Keratinocyte (primary cell): ENCODE measurements at regions not wholly inside any gene's neighbourhood (a gene's known extent, or its start where the extent isn't known, plus 50 kb on each side); places are given as distances from the start of the nearest gene placed in this dataset.

Experiments
- DNase-seq: peaks from one replicate; pipeline ENCODE4 v3.0.0-alpha.2; 2011; ENCODE audit warnings: low read depth, missing footprints, low spot score
- FAIRE-seq: peaks from 2 replicates; lab custom pipeline; 2011; peaks lifted over from hg19 to GRCh38; lab: Jason Lieb, UNC
- H2AFZ ChIP-seq: 2 replicates; pipeline ENCODE4 v1.6.0; 2012; ENCODE audit warnings: low read length, control low read depth, inconsistent platforms; ENCODE audit not compliant: control insufficient read depth
- H3K27ac ChIP-seq: 2 replicates; pipeline ENCODE4 v1.5.1; 2011; ENCODE audit warnings: low read length; ENCODE audit not compliant: control insufficient read depth, insufficient read depth
- H3K27me3 ChIP-seq: 3 replicates; pipeline ENCODE4 v1.6.0; 2011; ENCODE audit warnings: low read length; ENCODE audit not compliant: control insufficient read depth, insufficient read depth; ENCODE audit errors: extremely low read depth
- H3K36me3 ChIP-seq, 2 experiments: 2 replicates in 1 of 2; 3 replicates in 1 of 2; pipeline ENCODE4 v1.5.1; 2011; ENCODE audit warnings: low read length in 2 of 2, mild to moderate bottlenecking in 1 of 2; ENCODE audit not compliant: control insufficient read depth in 2 of 2, insufficient read depth in 2 of 2; ENCODE audit errors: extremely low read depth in 1 of 2
- H3K4me1 ChIP-seq: 3 replicates; pipeline ENCODE4 v1.5.1; 2011; ENCODE audit warnings: low read length; ENCODE audit not compliant: control insufficient read depth, insufficient read depth; ENCODE audit errors: extremely low read depth
- H3K4me2 ChIP-seq: 3 replicates; pipeline ENCODE4 v1.6.0; 2011; ENCODE audit warnings: low read depth, low read length; ENCODE audit not compliant: control insufficient read depth, insufficient read depth; ENCODE audit errors: extremely low read depth
- H3K4me3 ChIP-seq, 3 experiments: fragments of 200-600 bp in 1 of 3; sonication (generic) in 1 of 3; 2 replicates in 2 of 3; 3 replicates in 1 of 3; pipeline ENCODE4 v1.5.1; 2011 to 2016; ENCODE audit warnings: low read length in 3 of 3, mild to moderate bottlenecking in 3 of 3, control low read depth in 2 of 3, inconsistent platforms in 1 of 3, low read depth in 1 of 3, mixed read lengths in 1 of 3, mixed run types in 1 of 3, moderate library complexity in 1 of 3; ENCODE audit not compliant: control insufficient read depth in 2 of 3, insufficient read depth in 2 of 3; ENCODE audit errors: extremely low read depth in 1 of 3
- H3K79me2 ChIP-seq: 2 replicates; pipeline ENCODE4 v1.6.0; 2012; ENCODE audit warnings: low read length; ENCODE audit not compliant: control insufficient read depth, insufficient read depth
- H3K9ac ChIP-seq: 3 replicates; pipeline ENCODE4 v1.6.0; 2011; ENCODE audit warnings: low read length; ENCODE audit not compliant: control insufficient read depth, insufficient read depth; ENCODE audit errors: extremely low read depth
- H3K9me1 ChIP-seq: 3 replicates; pipeline ENCODE4 v1.6.0; 2011; ENCODE audit warnings: low read length; ENCODE audit not compliant: control insufficient read depth, insufficient read depth; ENCODE audit errors: extremely low read depth
- H3K9me3 ChIP-seq: 2 replicates; pipeline ENCODE4 v1.5.1; 2012; ENCODE audit warnings: low read depth, low read length; ENCODE audit not compliant: control insufficient read depth
- H4K20me1 ChIP-seq: 3 replicates; pipeline ENCODE4 v1.6.0; 2011; ENCODE audit warnings: low read length; ENCODE audit not compliant: control insufficient read depth, insufficient read depth; ENCODE audit errors: extremely low read depth
- EZH2 ChIP-seq: IDR thresholded peaks from one replicate; pipeline ENCODE4 v1.6.1; 2012; ENCODE audit warnings: inconsistent platforms, mild to moderate bottlenecking, low read length, moderate library complexity
- dilution Hi-C: fragments of 300-500 bp; cut with MboI; formaldehyde crosslinking; loops from one replicate; pipeline ENCODE4 v1.7.0; 2020; ENCODE audit warnings: low sequenced_read_pairs; ENCODE audit not compliant: extremely low pct_ligation_motif_present
- TF ChIP-seq, protein P1 (sequence below), 3 experiments: IDR thresholded peaks in 1 of 3; conservative IDR thresholded peaks in 1 of 3; optimal IDR thresholded peaks in 1 of 3; 2 replicates in 2 of 3; 3 replicates in 1 of 3; pipeline versions ENCODE3 to v1.5.1; 2011; ENCODE audit warnings: low read length in 3 of 3, mild to moderate bottlenecking in 3 of 3, moderate library complexity in 2 of 3, control low read depth in 1 of 3, inconsistent platforms in 1 of 3; ENCODE audit not compliant: insufficient read depth in 2 of 3; ENCODE audit errors: extremely low read depth in 1 of 3

DNA sequence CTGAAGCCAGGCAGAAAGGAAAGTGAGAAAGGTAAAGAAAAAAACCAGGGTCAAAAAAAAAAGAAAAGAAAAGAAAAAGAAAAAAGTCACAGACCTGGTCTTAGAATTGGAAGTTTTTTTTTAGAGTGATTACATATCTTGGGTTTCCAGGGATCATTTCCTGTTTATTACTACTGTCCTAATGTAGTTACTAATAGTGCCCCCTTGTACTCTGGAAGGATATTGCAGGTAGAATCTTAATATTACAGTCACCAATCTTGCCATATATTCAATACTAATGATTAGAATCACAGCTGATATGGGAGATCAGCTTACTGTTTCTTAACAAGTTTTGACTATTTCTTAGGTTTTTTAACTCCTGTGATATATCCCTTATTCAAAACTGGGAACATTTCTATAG is 543.2 kb upstream of the CDH6 start:
- Histone ChIP-seq H3K4me3 (no peak overlapping the region), H3K9me1 (no peaks in the 10 kb centered on the region), H3K4me1 (no peaks in the 10 kb centered on the region), H3K9ac (no peak overlapping the region), H2AFZ (no peak overlapping the region), H3K27me3 (no peaks in the 10 kb centered on the region), H4K20me1 (no peaks in the 10 kb centered on the region), H3K4me2 (no peak overlapping the region), H3K9me3 (no peaks in the 10 kb centered on the region), H3K36me3 (no peaks in the 10 kb centered on the region), H3K27ac (no peak overlapping the region), H3K79me2 (no peaks in the 10 kb centered on the region)
- dilution Hi-C loops: no loop called here
- TF ChIP-seq, protein P1, sequence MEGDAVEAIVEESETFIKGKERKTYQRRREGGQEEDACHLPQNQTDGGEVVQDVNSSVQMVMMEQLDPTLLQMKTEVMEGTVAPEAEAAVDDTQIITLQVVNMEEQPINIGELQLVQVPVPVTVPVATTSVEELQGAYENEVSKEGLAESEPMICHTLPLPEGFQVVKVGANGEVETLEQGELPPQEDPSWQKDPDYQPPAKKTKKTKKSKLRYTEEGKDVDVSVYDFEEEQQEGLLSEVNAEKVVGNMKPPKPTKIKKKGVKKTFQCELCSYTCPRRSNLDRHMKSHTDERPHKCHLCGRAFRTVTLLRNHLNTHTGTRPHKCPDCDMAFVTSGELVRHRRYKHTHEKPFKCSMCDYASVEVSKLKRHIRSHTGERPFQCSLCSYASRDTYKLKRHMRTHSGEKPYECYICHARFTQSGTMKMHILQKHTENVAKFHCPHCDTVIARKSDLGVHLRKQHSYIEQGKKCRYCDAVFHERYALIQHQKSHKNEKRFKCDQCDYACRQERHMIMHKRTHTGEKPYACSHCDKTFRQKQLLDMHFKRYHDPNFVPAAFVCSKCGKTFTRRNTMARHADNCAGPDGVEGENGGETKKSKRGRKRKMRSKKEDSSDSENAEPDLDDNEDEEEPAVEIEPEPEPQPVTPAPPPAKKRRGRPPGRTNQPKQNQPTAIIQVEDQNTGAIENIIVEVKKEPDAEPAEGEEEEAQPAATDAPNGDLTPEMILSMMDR (optimal IDR thresholded peaks at IDR 0.05 in 1 of 3, IDR thresholded peaks at IDR 0.05 in 1 of 3, conservative IDR thresholded peaks at IDR 0.05 in 1 of 3; ENCODE audit: extremely low read depth in 1 of 3, insufficient read depth in 2 of 3, low read length in 3 of 3): no peak
- no peak for TF ChIP-seq EZH2
- FAIRE-seq (no peak), DNase-seq (no peak)

DNA sequence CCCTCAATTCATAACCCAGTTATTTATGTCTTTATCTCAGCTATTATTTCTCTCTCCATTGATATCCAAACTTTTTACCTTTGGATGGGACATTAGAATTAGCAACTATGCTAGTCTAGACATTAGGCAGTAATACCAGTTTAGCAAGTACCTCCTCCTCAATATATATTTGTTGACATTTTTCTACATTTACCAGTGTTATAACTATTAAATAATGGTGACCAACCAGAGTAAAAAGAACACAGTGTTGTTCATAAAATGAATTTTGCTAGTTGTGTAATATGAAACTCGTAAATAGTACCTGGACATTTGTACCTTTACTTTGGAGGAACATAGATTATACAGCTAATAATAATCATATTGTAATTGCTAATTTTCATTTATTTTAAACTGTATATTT is 554.6 kb upstream of the CDH6 start:
- H4K20me1 ChIP-seq: no peaks in the 10 kb centered on the region
- H3K27me3 ChIP-seq: no peaks in the 10 kb centered on the region
- DNase-seq (no peak), FAIRE-seq (no peak)
- TF ChIP-seq, protein P1 (optimal IDR thresholded peaks at IDR 0.05 in 1 of 3, IDR thresholded peaks at IDR 0.05 in 1 of 3, conservative IDR thresholded peaks at IDR 0.05 in 1 of 3; ENCODE audit: extremely low read depth in 1 of 3, insufficient read depth in 2 of 3, low read length in 3 of 3): no peak
- no peak for TF ChIP-seq EZH2
- H3K9me1 ChIP-seq: no peaks in the 10 kb centered on the region
- H3K36me3 ChIP-seq: no peaks in the 10 kb centered on the region
- dilution Hi-C loops: no loop called here
- no peak overlapping the region for H2AFZ ChIP-seq
- no peak overlapping the region for H3K27ac ChIP-seq
- no peaks in the 10 kb centered on the region for H3K79me2 ChIP-seq
- no peaks in the 10 kb centered on the region for H3K4me1 ChIP-seq
- no peak overlapping the region for H3K4me2 ChIP-seq
- no peak overlapping the region for H3K9ac ChIP-seq
- no peak overlapping the region for H3K4me3 ChIP-seq
- H3K9me3 ChIP-seq: no peaks in the 10 kb centered on the region
